ENCODE measurements at regions not wholly inside any gene's neighbourhood (a gene's known extent, or its start where the extent isn't known, plus 50 kb on each side); places are given as distances from the start of the nearest gene placed in this dataset.
"Not testable (repeated sequence)": the region's sequence is repeated elsewhere in the genome, so short reads cannot be mapped to it uniquely, and the experiment has no call there.

DNA sequence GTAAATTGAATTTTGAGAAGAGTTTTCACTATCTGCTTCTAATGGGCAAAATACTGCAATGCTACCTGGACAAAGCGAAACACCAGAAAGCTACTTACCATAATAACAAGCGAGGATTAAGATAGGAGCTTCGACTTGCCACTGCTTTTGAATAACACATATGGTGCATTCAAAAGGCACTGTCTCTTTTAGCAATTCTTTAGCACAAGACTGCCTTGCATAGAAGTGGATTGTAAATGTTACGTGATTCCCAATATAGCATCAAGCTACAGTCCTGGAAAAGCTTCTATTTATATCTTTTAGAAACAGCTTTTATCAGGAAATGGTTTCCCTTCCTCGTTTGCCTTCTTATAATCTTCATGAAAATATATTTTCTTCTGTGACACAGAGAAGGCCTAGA is 258.7 kb upstream of the PDE3A start:
- H3K36me3 Mint-ChIP-seq (ENCODE audit: low read depth), result no peaks in the 10 kb centered on the region; the same call in 1 of the 2 replicates
- H3K27me3 Mint-ChIP-seq (ENCODE audit: insufficient read depth), result no peaks in the 10 kb centered on the region
- no peak overlapping the region for H3K4me3 Mint-ChIP-seq
- TF ChIP-seq, protein P1, sequence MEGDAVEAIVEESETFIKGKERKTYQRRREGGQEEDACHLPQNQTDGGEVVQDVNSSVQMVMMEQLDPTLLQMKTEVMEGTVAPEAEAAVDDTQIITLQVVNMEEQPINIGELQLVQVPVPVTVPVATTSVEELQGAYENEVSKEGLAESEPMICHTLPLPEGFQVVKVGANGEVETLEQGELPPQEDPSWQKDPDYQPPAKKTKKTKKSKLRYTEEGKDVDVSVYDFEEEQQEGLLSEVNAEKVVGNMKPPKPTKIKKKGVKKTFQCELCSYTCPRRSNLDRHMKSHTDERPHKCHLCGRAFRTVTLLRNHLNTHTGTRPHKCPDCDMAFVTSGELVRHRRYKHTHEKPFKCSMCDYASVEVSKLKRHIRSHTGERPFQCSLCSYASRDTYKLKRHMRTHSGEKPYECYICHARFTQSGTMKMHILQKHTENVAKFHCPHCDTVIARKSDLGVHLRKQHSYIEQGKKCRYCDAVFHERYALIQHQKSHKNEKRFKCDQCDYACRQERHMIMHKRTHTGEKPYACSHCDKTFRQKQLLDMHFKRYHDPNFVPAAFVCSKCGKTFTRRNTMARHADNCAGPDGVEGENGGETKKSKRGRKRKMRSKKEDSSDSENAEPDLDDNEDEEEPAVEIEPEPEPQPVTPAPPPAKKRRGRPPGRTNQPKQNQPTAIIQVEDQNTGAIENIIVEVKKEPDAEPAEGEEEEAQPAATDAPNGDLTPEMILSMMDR (IDR thresholded peaks at IDR 0.05), result no peak
- no peaks in the 10 kb centered on the region for H3K4me1 Mint-ChIP-seq (ENCODE audit: low read depth)
- no peak overlapping the region for H3K27ac Mint-ChIP-seq
- peaks cover 31% of the 10 kb centered on the region for H3K9me3 Mint-ChIP-seq
- DNase-seq, result no peak

DNA sequence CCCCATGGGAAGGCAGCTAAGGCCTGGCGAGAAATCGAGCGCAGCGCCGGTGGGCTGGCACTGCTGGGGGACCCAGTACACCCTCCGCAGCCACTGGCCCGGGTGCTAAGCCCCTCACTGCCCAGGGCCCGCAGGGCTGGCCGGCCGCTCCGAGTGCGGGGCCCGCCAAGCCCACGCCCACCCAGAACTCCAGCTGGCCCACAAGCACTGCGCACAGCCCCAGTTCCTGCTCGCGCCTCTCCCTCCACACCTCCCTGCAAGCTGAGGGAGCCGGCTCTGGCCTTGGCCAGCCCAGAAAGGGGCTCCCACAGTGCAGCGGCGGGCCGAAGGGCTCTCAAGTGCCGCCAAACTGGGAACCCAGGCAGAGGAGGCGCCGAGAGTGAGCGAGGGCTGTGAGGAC is 253.0 kb upstream of the PDE3A start:
- H3K27ac Mint-ChIP-seq; H3K36me3 Mint-ChIP-seq (ENCODE audit: low read depth); H3K4me3 Mint-ChIP-seq; DNase-seq; H3K27me3 Mint-ChIP-seq (ENCODE audit: insufficient read depth); H3K4me1 Mint-ChIP-seq (ENCODE audit: low read depth): not testable (repeated sequence)
- peaks cover 38% of the 10 kb centered on the region for H3K9me3 Mint-ChIP-seq

DNA sequence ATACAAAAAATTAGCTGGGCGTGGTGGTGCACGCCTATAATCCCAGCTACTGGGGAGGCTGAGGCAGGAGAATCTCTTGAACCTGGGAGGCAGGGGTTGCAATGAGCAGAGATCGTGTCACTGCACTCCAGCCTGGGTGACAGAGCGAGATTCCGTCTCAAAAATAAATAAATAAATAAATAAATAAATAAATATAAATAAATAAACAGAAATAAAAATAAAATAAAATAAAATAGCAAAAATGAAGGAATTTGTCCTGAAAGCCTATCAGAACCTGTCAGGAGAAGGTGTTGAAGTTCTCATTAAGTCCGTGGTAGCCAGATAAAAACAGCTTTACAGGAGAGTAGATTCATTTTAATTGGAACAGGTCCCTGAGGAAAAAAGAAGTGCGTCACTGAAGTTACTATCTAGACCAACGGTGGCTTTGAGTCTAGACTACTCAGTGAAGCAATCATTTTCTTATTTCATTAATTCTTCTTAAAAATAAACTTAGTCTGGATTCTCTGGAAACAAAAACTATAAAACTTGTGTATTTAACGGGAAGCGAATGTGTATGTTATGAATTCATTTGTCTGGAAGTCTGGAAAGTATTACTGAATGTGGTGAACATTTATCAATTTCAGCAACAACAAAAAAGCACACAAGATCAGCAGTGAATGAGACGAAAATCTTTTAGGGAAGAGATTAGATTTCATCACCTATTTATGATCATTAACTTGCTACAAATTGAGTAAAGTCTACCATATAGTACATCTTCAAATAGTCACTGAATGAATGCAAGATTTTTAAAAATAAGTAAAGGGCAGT is 248.5 kb upstream of the PDE3A start:
- H3K4me3 Mint-ChIP-seq, result no peak overlapping the region
- H3K36me3 Mint-ChIP-seq (ENCODE audit: low read depth), result no peaks in the 10 kb centered on the region
- no peak for DNase-seq
- no peaks in the 10 kb centered on the region; the same call in 1 of the 2 replicates for H3K27me3 Mint-ChIP-seq (ENCODE audit: insufficient read depth)
- H3K4me1 Mint-ChIP-seq (ENCODE audit: low read depth), result no peaks in the 10 kb centered on the region
- H3K9me3 Mint-ChIP-seq, result peaks cover 34% of the 10 kb centered on the region
- H3K27ac Mint-ChIP-seq, result no peak overlapping the region
- TF ChIP-seq, protein P1 (IDR thresholded peaks at IDR 0.05), result no peak

DNA sequence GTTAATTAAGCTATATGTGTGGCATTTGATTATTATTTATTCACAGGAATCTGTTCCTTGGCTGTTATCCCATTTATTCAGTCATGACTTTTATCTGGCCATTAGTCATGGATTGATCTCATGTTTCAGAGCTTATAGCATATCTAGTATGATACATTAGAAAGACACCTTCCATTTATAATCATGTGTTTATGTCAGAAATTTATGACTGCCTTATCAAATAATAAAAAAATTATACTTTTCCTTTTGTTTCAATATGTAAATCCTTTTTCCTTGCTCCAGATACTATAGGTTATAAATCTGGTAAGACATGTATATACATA is 248.0 kb upstream of the PDE3A start:
- no peak for DNase-seq
- no peaks in the 10 kb centered on the region for H3K4me1 Mint-ChIP-seq (ENCODE audit: low read depth)

DNA sequence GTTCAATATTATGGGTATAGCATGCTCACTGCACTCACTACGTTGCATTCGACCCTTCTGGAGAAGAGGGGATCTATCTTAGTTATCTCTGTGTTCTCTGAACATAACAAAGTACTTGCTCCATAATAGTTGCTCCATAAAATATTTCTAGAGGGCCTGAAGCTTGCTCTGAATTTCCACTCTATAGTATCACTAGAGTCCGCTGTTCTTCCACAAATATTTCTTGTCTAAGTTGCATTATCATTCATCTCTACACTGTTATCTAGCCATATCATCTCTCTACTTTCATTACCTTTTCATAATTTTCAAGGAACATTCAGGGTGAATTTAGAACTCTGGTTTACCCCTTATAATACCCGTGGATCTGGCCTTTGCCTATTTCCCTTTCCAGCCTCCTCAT is 246.1 kb upstream of the PDE3A start:
- Mint-ChIP-seq H3K36me3 (ENCODE audit: low read depth) (no peaks in the 10 kb centered on the region), H3K27ac (no peak overlapping the region), H3K4me3 (no peak overlapping the region), H3K4me1 (ENCODE audit: low read depth) (no peaks in the 10 kb centered on the region), H3K27me3 (ENCODE audit: insufficient read depth) (no peaks in the 10 kb centered on the region; the same call in 1 of the 2 replicates), H3K9me3 (peaks cover 33% of the 10 kb centered on the region)
- DNase-seq, result no peak
- TF ChIP-seq, protein P1 (IDR thresholded peaks at IDR 0.05), result no peak

More for the DNA sequence above, 248.0 kb upstream of the PDE3A start:
- H3K4me3 Mint-ChIP-seq, result no peak overlapping the region
- no peak overlapping the region for H3K27ac Mint-ChIP-seq
- H3K36me3 Mint-ChIP-seq (ENCODE audit: low read depth), result no peaks in the 10 kb centered on the region
- H3K9me3 Mint-ChIP-seq, result peaks cover 34% of the 10 kb centered on the region
- TF ChIP-seq, protein P1 (IDR thresholded peaks at IDR 0.05), result no peak
- no peaks in the 10 kb centered on the region; the same call in 1 of the 2 replicates for H3K27me3 Mint-ChIP-seq (ENCODE audit: insufficient read depth)

DNA sequence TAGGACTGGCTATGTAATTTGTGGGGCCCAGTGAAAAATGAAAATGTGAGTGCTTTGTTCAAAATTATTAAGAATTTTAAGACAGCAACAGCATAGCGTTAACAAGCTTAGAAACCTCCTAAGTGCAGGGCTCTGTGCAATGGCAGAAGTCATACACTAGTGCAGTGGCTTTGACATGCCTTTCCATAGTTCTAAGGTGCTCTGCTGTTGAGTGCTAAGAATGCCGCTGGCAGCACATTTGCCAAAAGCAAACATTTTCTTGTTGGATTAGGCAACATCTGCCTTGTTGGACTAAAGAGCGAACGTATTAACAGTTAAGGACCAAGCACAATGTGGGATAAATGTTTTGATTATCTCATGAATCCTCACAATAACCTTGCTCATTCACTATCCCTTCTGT is 244.9 kb upstream of the PDE3A start:
- no peaks in the 10 kb centered on the region for H3K36me3 Mint-ChIP-seq (ENCODE audit: low read depth)
- no peak overlapping the region for H3K4me3 Mint-ChIP-seq
- no peak for DNase-seq
- TF ChIP-seq, protein P1 (IDR thresholded peaks at IDR 0.05), result no peak
- peaks cover 29% of the 10 kb centered on the region for H3K9me3 Mint-ChIP-seq
- no peaks in the 10 kb centered on the region for H3K4me1 Mint-ChIP-seq (ENCODE audit: low read depth)
- H3K27me3 Mint-ChIP-seq (ENCODE audit: insufficient read depth), result no peaks in the 10 kb centered on the region; the same call in 1 of the 2 replicates
- H3K27ac Mint-ChIP-seq, result no peak overlapping the region
